Mesendoderm (in vitro differentiated cells): ENCODE measurements at regions not wholly inside any gene's neighbourhood (a gene's known extent, or its start where the extent isn't known, plus 50 kb on each side); places are given as distances from the start of the nearest gene placed in this dataset.

Experiments
- DNase-seq: peaks from one replicate; pipeline ENCODE4 v3.0.0; 2013
- H2AK5ac ChIP-seq: 2 replicates; pipeline ENCODE4 v1.6.1; 2013; ENCODE audit warnings: low read length, inconsistent platforms
- H2BK120ac ChIP-seq: 2 replicates; pipeline ENCODE4 v1.6.1; 2013; ENCODE audit warnings: low read depth, mild to moderate bottlenecking, low read length, moderate library complexity, mixed read lengths
- H2BK15ac ChIP-seq: replicated peaks from 2 replicates; pipeline ENCODE4 v1.6.1; 2013; ENCODE audit warnings: low read depth, mild to moderate bottlenecking, moderate library complexity
- H2BK5ac ChIP-seq: 2 replicates; pipeline ENCODE4 v1.6.1; 2013; ENCODE audit warnings: low read length, inconsistent platforms
- H3K18ac ChIP-seq: 2 replicates; pipeline ENCODE4 v1.6.1; 2013; ENCODE audit warnings: mild to moderate bottlenecking, low read length, mixed read lengths
- H3K23ac ChIP-seq: one replicate; pipeline ENCODE4 v1.6.1; 2013; ENCODE audit warnings: low read length
- H3K27ac ChIP-seq: 2 replicates; pipeline ENCODE4 v1.5.1; 2013; ENCODE audit warnings: low read depth, mild to moderate bottlenecking, inconsistent platforms, low read length, moderate library complexity
- H3K27me3 ChIP-seq: 2 replicates; pipeline ENCODE4 v1.6.1; 2013; ENCODE audit warnings: low read length, control low read depth, mild to moderate bottlenecking, inconsistent platforms; ENCODE audit not compliant: insufficient read depth, poor library complexity
- H3K36me3 ChIP-seq: 2 replicates; pipeline ENCODE4 v1.6.1; 2013; ENCODE audit warnings: low read length, inconsistent platforms; ENCODE audit not compliant: control insufficient read depth, insufficient read depth
- H3K4ac ChIP-seq: one replicate; pipeline ENCODE4 v1.6.1; 2013; ENCODE audit warnings: low read depth, mild to moderate bottlenecking, low read length, moderate library complexity
- H3K4me1 ChIP-seq: 2 replicates; pipeline ENCODE4 v1.6.1; 2013; ENCODE audit warnings: low read depth, low read length, inconsistent platforms; ENCODE audit not compliant: control insufficient read depth
- H3K4me2 ChIP-seq: 2 replicates; pipeline ENCODE4 v1.6.1; 2013; ENCODE audit warnings: low read length
- H3K4me3 ChIP-seq: 2 replicates; pipeline ENCODE4 v1.5.1; 2013; ENCODE audit warnings: mild to moderate bottlenecking, low read length
- H3K56ac ChIP-seq: one replicate; pipeline ENCODE4 v1.6.1; 2013; ENCODE audit warnings: low read length
- H3K79me1 ChIP-seq: 2 replicates; pipeline ENCODE4 v1.6.1; 2013; ENCODE audit warnings: low read length, inconsistent platforms
- H3K79me2 ChIP-seq: 2 replicates; pipeline ENCODE4 v1.6.1; 2013; ENCODE audit warnings: mild to moderate bottlenecking, low read length; ENCODE audit not compliant: control insufficient read depth, insufficient read depth
- H3K9ac ChIP-seq: 2 replicates; pipeline ENCODE4 v1.6.1; 2013; ENCODE audit warnings: low read length, inconsistent platforms
- H4K5ac ChIP-seq: one replicate; pipeline ENCODE4 v1.6.1; 2013; ENCODE audit warnings: low read length
- H4K8ac ChIP-seq: one replicate; pipeline ENCODE4 v1.6.1; 2013; ENCODE audit warnings: low read depth, mild to moderate bottlenecking, control low read depth, low read length, moderate library complexity
- WGBS: extraction: QIAGEN DNeasy Blood & Tissue Kit; methylation state at CpG from one replicate; pipeline ENCODE4 v1.1.7; 2013; ENCODE audit warnings: low lambda C conversion rate, missing lambda C conversion rate; ENCODE audit not compliant: insufficient coverage; ENCODE audit errors: extremely low coverage; 5-methylcytosine and 5-hydroxymethylcytosine counted together

- Histone ChIP-seq H2BK5ac (no peak overlapping the region), H3K4ac (no peak overlapping the region), H2BK120ac (no peak overlapping the region), H3K79me2 (no peaks in the 10 kb centered on the region), H3K4me1 (no peaks in the 10 kb centered on the region), H3K18ac (no peak overlapping the region), H2BK15ac (no peak overlapping the region), H3K27me3 (no peaks in the 10 kb centered on the region), H4K5ac (no peak overlapping the region), H3K56ac (no peak overlapping the region), H2AK5ac (no peak overlapping the region), H3K79me1 (no peaks in the 10 kb centered on the region), H3K23ac (no peak overlapping the region), H3K4me2 (no peak overlapping the region), H4K8ac (no peak overlapping the region), H3K36me3 (no peaks in the 10 kb centered on the region), H3K27ac (no peak overlapping the region), H3K9ac (no peak overlapping the region), H3K4me3 (no peak overlapping the region)
- no peak for DNase-seq
- WGBS, result no CpG with 5 or more reads among the region's 1 CpG
These were observed 1080.3 kb downstream of the ARAP2 start for GRCh38 chr4:35164063-35164462.

- WGBS, result no CpG with 5 or more reads among the region's 5 CpGs
These were observed 1077.8 kb downstream of the ARAP2 start for GRCh38 chr4:35166466-35166865.

GRCh38 chr4:35167385-35167784 lies 1076.9 kb downstream of the ARAP2 start:
- no peak overlapping the region for H2BK120ac ChIP-seq
- H3K18ac ChIP-seq, result no peak overlapping the region
- no peak overlapping the region for H3K27ac ChIP-seq
- no peak overlapping the region for H2BK15ac ChIP-seq
- no peak overlapping the region for H2BK5ac ChIP-seq
- no peak for DNase-seq
- H3K4ac ChIP-seq, result no peak overlapping the region
- no peak overlapping the region for H3K4me3 ChIP-seq
- no peaks in the 10 kb centered on the region for H3K27me3 ChIP-seq
- no peaks in the 10 kb centered on the region for H3K36me3 ChIP-seq
- H3K4me2 ChIP-seq, result no peak overlapping the region
- no peak overlapping the region for H3K23ac ChIP-seq
- WGBS, result no CpG with 5 or more reads among the region's 2 CpGs
- H2AK5ac ChIP-seq, result no peak overlapping the region
- H3K79me1 ChIP-seq, result no peaks in the 10 kb centered on the region
- no peaks in the 10 kb centered on the region for H3K4me1 ChIP-seq
- H3K56ac ChIP-seq, result no peak overlapping the region
- no peak overlapping the region for H4K5ac ChIP-seq
- H4K8ac ChIP-seq, result no peak overlapping the region
- no peaks in the 10 kb centered on the region for H3K79me2 ChIP-seq
- no peak overlapping the region for H3K9ac ChIP-seq

More at GRCh38 chr4:35166466-35166865, 1077.8 kb downstream of the ARAP2 start:
- H4K5ac ChIP-seq, result no peak overlapping the region
- H3K4me3 ChIP-seq, result no peak overlapping the region
- no peak overlapping the region for H2BK120ac ChIP-seq
- no peak for DNase-seq
- no peak overlapping the region for H3K4ac ChIP-seq
- no peak overlapping the region for H3K27ac ChIP-seq
- no peak overlapping the region for H3K4me2 ChIP-seq
- H3K18ac ChIP-seq, result no peak overlapping the region
- no peaks in the 10 kb centered on the region for H3K79me2 ChIP-seq
- no peak overlapping the region for H2AK5ac ChIP-seq
- no peaks in the 10 kb centered on the region for H3K27me3 ChIP-seq
- H3K36me3 ChIP-seq, result no peaks in the 10 kb centered on the region
- H3K79me1 ChIP-seq, result no peaks in the 10 kb centered on the region
- no peak overlapping the region for H3K9ac ChIP-seq
- H3K56ac ChIP-seq, result no peak overlapping the region
- no peak overlapping the region for H3K23ac ChIP-seq
- H2BK5ac ChIP-seq, result no peak overlapping the region
- no peak overlapping the region for H4K8ac ChIP-seq
- H2BK15ac ChIP-seq, result no peak overlapping the region
- H3K4me1 ChIP-seq, result no peaks in the 10 kb centered on the region

GRCh38 chr4:35175487-35175886 lies 1068.8 kb downstream of the ARAP2 start:
- no peak overlapping the region for H3K56ac ChIP-seq
- no peaks in the 10 kb centered on the region for H3K27me3 ChIP-seq
- no peak overlapping the region for H2AK5ac ChIP-seq
- no peak overlapping the region for H3K4me2 ChIP-seq
- H4K8ac ChIP-seq, result no peak overlapping the region
- H3K36me3 ChIP-seq, result no peaks in the 10 kb centered on the region
- H3K79me1 ChIP-seq, result no peaks in the 10 kb centered on the region
- H3K9ac ChIP-seq, result no peak overlapping the region
- H2BK5ac ChIP-seq, result no peak overlapping the region
- no peaks in the 10 kb centered on the region for H3K79me2 ChIP-seq
- no peak overlapping the region for H2BK15ac ChIP-seq
- H3K4me3 ChIP-seq, result no peak overlapping the region
- H3K18ac ChIP-seq, result no peak overlapping the region
- no peak overlapping the region for H4K5ac ChIP-seq
- H2BK120ac ChIP-seq, result no peak overlapping the region
- H3K23ac ChIP-seq, result no peak overlapping the region
- no CpG with 5 or more reads among the region's 4 CpGs for WGBS
- no peak overlapping the region for H3K4ac ChIP-seq
- no peak overlapping the region for H3K27ac ChIP-seq
- no peaks in the 10 kb centered on the region for H3K4me1 ChIP-seq
- no peak for DNase-seq

GRCh38 chr4:35175894-35176293 lies 1068.4 kb downstream of the ARAP2 start:
- H2BK15ac ChIP-seq, result no peak overlapping the region
- no peaks in the 10 kb centered on the region for H3K79me2 ChIP-seq
- H2BK5ac ChIP-seq, result no peak overlapping the region
- H3K36me3 ChIP-seq, result no peaks in the 10 kb centered on the region
- no peak overlapping the region for H2BK120ac ChIP-seq
- no peak overlapping the region for H2AK5ac ChIP-seq
- H3K9ac ChIP-seq, result no peak overlapping the region
- no peaks in the 10 kb centered on the region for H3K79me1 ChIP-seq
- no peak overlapping the region for H3K56ac ChIP-seq
- no peak for DNase-seq
- no peak overlapping the region for H3K18ac ChIP-seq
- no peak overlapping the region for H4K8ac ChIP-seq
- H3K27me3 ChIP-seq, result no peaks in the 10 kb centered on the region
- WGBS, result no CpG with 5 or more reads among the region's 2 CpGs
- no peak overlapping the region for H3K4me2 ChIP-seq
- H3K27ac ChIP-seq, result no peak overlapping the region
- H3K4ac ChIP-seq, result no peak overlapping the region
- no peak overlapping the region for H3K4me3 ChIP-seq
- H4K5ac ChIP-seq, result no peak overlapping the region
- no peak overlapping the region for H3K23ac ChIP-seq
- H3K4me1 ChIP-seq, result no peaks in the 10 kb centered on the region

- Histone ChIP-seq H3K27ac (no peak overlapping the region), H2BK15ac (no peak overlapping the region), H3K27me3 (no peaks in the 10 kb centered on the region), H3K56ac (no peak overlapping the region), H4K8ac (no peak overlapping the region), H2BK120ac (no peak overlapping the region), H3K36me3 (no peaks in the 10 kb centered on the region), H4K5ac (no peak overlapping the region), H3K18ac (no peak overlapping the region), H2BK5ac (no peak overlapping the region), H3K4ac (no peak overlapping the region), H3K23ac (no peak overlapping the region), H3K4me1 (no peaks in the 10 kb centered on the region), H3K79me1 (no peaks in the 10 kb centered on the region), H3K4me3 (no peak overlapping the region), H3K79me2 (no peaks in the 10 kb centered on the region), H3K4me2 (no peak overlapping the region), H3K9ac (no peak overlapping the region), H2AK5ac (no peak overlapping the region)
- no peak for DNase-seq
These were observed 1061.9 kb downstream of the ARAP2 start for GRCh38 chr4:35182451-35182850.
